Stomach (tissue), 8 donors: ENCODE measurements at regions not wholly inside any gene's neighbourhood (a gene's known extent, or its start where the extent isn't known, plus 50 kb on each side); places are given as distances from the start of the nearest gene placed in this dataset.
"Not testable (repeated sequence)": the region's sequence is repeated elsewhere in the genome, so short reads cannot be mapped to it uniquely, and the experiment has no call there.

Source experiments
- DNase-seq, 2 donors: peaks; one replicate each; pipeline versions ENCODE4 v3.0.0 to v3.0.0-alpha.2; 2013 to 2019
- H3K27ac ChIP-seq, 5 donors: fragments of 200-600 bp in 4 of 5; sonication (generic) in 4 of 5; one replicate each; pipeline ENCODE4 v1.5.1; 2013 to 2019; ENCODE audit warnings: mild to moderate bottlenecking in 1 of 5, moderate library complexity in 1 of 5
- H3K27me3 ChIP-seq, 3 donors: fragments of 200-600 bp; sonication (generic); one replicate each; pipeline ENCODE4 v1.5.1; 2017 to 2019; ENCODE audit warnings: mixed run types in 1 of 3
- H3K36me3 ChIP-seq, 4 donors: fragments of 200-600 bp; sonication (generic); 1 replicate in 3 of 4; 2 replicates in 1 of 4; pipeline ENCODE4 v1.5.1; 2016 to 2019
- H3K4me1 ChIP-seq, 4 donors: fragments of 200-600 bp; sonication (generic); one replicate each; pipeline ENCODE4 v1.5.1; 2016 to 2019
- H3K4me3 ChIP-seq, 4 donors: fragments of 200-600 bp; sonication (generic) in 3 of 4; one replicate each; pipeline ENCODE4 v1.5.1; 2016 to 2019; ENCODE audit warnings: mild to moderate bottlenecking in 1 of 4
- H3K9me3 ChIP-seq, 4 donors: fragments of 200-600 bp; sonication (generic); one replicate each; pipeline ENCODE4 v1.5.1; 2016 to 2019
- CTCF ChIP-seq, 7 experiments: fragments of 450-650 bp in 4 of 7; fragments of 200-600 bp in 3 of 7; sonication (generic) in 3 of 7; IDR thresholded peaks; one replicate each; pipeline ENCODE4 v1.5.1; 2016 to 2019; ENCODE audit warnings: antibody characterized with exemption in 7 of 7, control low read depth in 2 of 7, mild to moderate bottlenecking in 1 of 7
- EP300 ChIP-seq: sonication (generic); formaldehyde crosslinking; IDR thresholded peaks from one replicate; pipeline ENCODE4 v1.6.1; 2017; ENCODE audit warnings: antibody characterized with exemption
- POLR2A ChIP-seq, 4 donors: fragments of 450-650 bp; IDR thresholded peaks; one replicate each; pipeline ENCODE4 v1.6.1; 2016; ENCODE audit warnings: antibody characterized with exemption in 4 of 4, control low read depth in 2 of 4, mild to moderate bottlenecking in 1 of 4, moderate library complexity in 1 of 4
- POLR2AphosphoS5 ChIP-seq, 3 donors: sonication (generic); formaldehyde crosslinking; IDR thresholded peaks; one replicate each; pipeline ENCODE4 v1.6.1; 2016; ENCODE audit warnings: antibody characterized with exemption in 3 of 3
- WGBS, 5 donors: extraction: QIAGEN DNeasy Blood & Tissue Kit in 3 of 5; methylation state at CpG; one replicate each; pipeline versions ENCODE4 v1.1.5 to v1.1.7; 2013 to 2018; 5-methylcytosine and 5-hydroxymethylcytosine counted together
- intact Hi-C: fragments of 100-400 bp; cut with DNase I; formaldehyde crosslinking; loops from one replicate; pipeline ENCODE4 v1.15.1; 2023; ENCODE audit warnings: low total_unique reads
- donor health status: healthy with polysubstance abuse.
- donor health status: Bipolar disorder and iron deficiency.
- donor health status: healthy.

GRCh38 chr4:131609039-131609438, 1540.1 kb upstream of the PCDH10 start:
- no peaks in the 10 kb centered on the region for H3K27me3 ChIP-seq
- no peak overlapping the region for H3K4me3 ChIP-seq
- H3K9me3 ChIP-seq, result no peaks in the 10 kb centered on the region
- no peak for DNase-seq
- TF ChIP-seq CTCF (IDR thresholded peaks at IDR 0.05) (no peak), POLR2A (IDR thresholded peaks at IDR 0.05) (no peak)
- H3K4me1 ChIP-seq, result no peaks in the 10 kb centered on the region
- H3K36me3 ChIP-seq, result no peaks in the 10 kb centered on the region
- intact Hi-C loops, result no loop called here
- H3K27ac ChIP-seq, result no peak overlapping the region

DNA sequence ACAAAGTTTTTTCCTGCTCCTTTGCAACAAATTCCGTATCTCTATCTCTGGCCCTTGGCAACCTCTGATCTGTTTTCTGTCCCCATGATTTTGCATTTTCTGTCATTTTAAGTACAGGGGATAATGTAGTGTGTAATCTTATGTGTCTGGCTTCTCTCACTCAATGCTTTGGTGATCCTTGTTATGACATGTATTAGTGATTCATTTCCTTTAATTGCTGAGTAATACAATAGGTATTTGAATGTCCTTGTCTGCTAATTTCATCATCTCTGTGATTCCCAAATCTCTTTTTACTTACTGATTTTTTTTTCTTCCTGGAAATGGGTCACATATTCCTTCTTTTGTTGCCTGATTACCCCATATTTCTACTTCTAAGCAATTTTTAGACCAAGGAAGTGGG, 1538.6 kb upstream of the PCDH10 start:
- H3K27ac ChIP-seq, DNase-seq, intact Hi-C loops, H3K9me3 ChIP-seq, H3K4me3 ChIP-seq, H3K4me1 ChIP-seq, H3K27me3 ChIP-seq, H3K36me3 ChIP-seq: not testable (repeated sequence)
- WGBS, 5 donors, result 31 to 69% (median 55%) methylated on average over 1 of the region's 1 CpG

DNA sequence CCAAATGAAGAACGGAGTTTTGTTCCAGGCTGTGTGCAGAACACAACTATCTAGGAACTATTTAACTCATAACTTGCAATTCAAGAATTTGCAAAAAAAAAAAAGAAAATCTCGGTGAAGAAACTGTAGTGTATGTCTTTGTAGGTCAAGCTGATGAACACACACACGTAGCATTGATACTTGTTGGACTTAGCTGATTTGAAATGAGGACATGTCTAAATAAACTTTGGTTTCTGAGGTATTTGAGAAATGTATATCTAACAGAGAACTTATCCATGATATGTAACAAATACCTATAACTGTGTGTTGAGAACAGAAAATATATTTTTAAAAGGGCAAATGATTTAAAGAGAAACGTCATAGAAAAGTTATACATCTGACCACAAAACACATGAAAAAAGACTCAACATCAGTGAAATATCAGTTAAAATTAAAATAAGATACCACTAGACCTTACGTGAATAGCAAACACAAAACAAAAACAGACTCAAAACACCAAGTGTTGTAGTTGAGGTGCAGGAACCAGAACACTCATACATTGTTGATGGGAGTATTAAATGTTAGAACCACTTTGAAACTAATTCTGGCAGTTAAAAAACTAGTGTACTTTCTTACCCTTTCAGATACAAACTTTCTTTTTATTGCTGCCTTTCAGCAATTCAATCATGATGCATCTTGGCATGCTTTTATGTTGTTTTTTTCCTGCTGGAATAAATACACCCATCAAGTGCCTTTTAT, 1535.8 kb upstream of the PCDH10 start:
- Histone ChIP-seq H3K27me3 (no peaks in the 10 kb centered on the region), H3K9me3 (no peaks in the 10 kb centered on the region)

GRCh38 chr4:131613824-131614216, 1535.3 kb upstream of the PCDH10 start:
- no peaks in the 10 kb centered on the region for H3K27me3 ChIP-seq
- no peak overlapping the region for H3K4me3 ChIP-seq
- no peaks in the 10 kb centered on the region for H3K9me3 ChIP-seq
- intact Hi-C loops, result no loop called here
- H3K36me3 ChIP-seq, result no peaks in the 10 kb centered on the region
- DNase-seq, result no peak
- 73 to 82% (median 76%) methylated on average over 1 of the region's 1 CpG for WGBS, 5 donors
- no peak overlapping the region for H3K27ac ChIP-seq
- TF ChIP-seq POLR2A (IDR thresholded peaks at IDR 0.05) (no peak), CTCF (IDR thresholded peaks at IDR 0.05) (no peak), POLR2AphosphoS5 (IDR thresholded peaks at IDR 0.05) (no peak), EP300 (no peak)
- H3K4me1 ChIP-seq, result no peaks in the 10 kb centered on the region

More for the DNA sequence above, 1535.8 kb upstream of the PCDH10 start:
- no peak for DNase-seq
- 70 to 82% (median 77%) methylated on average over 5 of the region's 5 CpGs for WGBS, 5 donors
- Histone ChIP-seq H3K4me3 (no peak overlapping the region), H3K36me3 (no peaks in the 10 kb centered on the region), H3K4me1 (no peaks in the 10 kb centered on the region), H3K27ac (no peak overlapping the region)
- intact Hi-C loops, result no loop called here
- no peak for TF ChIP-seq POLR2AphosphoS5 (IDR thresholded peaks at IDR 0.05)
- no peak for TF ChIP-seq POLR2A (IDR thresholded peaks at IDR 0.05)
- TF ChIP-seq CTCF (IDR thresholded peaks at IDR 0.05), result no peak
- no peak for TF ChIP-seq EP300

DNA sequence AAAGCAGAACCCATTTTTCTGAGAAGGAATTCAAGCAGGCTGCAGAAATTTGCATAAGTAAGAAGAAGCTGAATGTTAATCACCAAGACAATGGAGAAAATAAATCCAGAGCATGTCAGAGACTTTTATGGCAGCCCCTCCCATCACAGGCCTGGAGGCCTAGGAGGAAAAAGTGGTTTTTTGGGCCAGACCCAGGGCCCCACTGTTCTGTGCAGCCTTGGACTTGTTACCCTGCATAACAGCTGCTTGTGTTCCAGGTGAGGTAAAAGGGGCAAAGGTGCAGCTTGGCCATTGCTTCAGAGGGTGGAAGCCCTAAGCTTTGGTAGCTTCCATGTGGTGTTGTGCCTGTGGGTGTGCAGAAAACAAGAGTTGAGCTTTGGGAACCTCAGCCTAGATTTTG, 1516.2 kb upstream of the PCDH10 start:
- H3K27ac ChIP-seq, result no peak overlapping the region
- TF ChIP-seq POLR2A (IDR thresholded peaks at IDR 0.05) (no peak), EP300 (no peak), CTCF (IDR thresholded peaks at IDR 0.05) (no peak), POLR2AphosphoS5 (IDR thresholded peaks at IDR 0.05) (no peak)
- H3K9me3 ChIP-seq, result peaks cover 0 to 34% (median 7%) of the 10 kb centered on the region in 4 donors
- no peaks in the 10 kb centered on the region for H3K27me3 ChIP-seq
- DNase-seq, result no peak
- intact Hi-C loops, result no loop called here
- no peak overlapping the region for H3K4me3 ChIP-seq
- H3K36me3 ChIP-seq, result no peaks in the 10 kb centered on the region
- no peaks in the 10 kb centered on the region for H3K4me1 ChIP-seq
